PC-3 (cell line): ENCODE measurements at regions not wholly inside any gene's neighbourhood (a gene's known extent, or its start where the extent isn't known, plus 50 kb on each side); places are given as distances from the start of the nearest gene placed in this dataset.

Source experiments
- ATAC-seq: fragments of 200-7000 bp; cut with Tn5 transposase; 2 replicates; pipeline ENCODE4 v1.9.1; 2020; ENCODE audit warnings: mild to moderate bottlenecking, moderate library complexity
- BruUV-seq: library from RNA; stranded (reverse); fragments of 400-500 nt; replicated peaks from 2 replicates; lab custom pipeline; 2021; lab: Mats Ljungman, UMichigan
- CTCF ChIA-PET: fragments of 300-600 bp; sonication (Branson Sonifier 250); formaldehyde crosslinking; loops from one replicate; lab custom pipeline; 2022; ENCODE audit warnings: antibody characterized with exemption; lab: Charles Lee
- POLR2A ChIA-PET: fragments of 300-600 bp; sonication (Branson Sonifier 250); formaldehyde crosslinking; loops from one replicate; lab custom pipeline; 2022; ENCODE audit warnings: antibody characterized with exemption; ENCODE audit not compliant: unreplicated experiment; lab: Charles Lee
- DNase-seq: peaks from one replicate; pipeline ENCODE4 v3.0.0-alpha.2; 2015
- H2AFZ ChIP-seq: fragments of 300-600 bp; sonication (generic); 2 replicates; pipeline ENCODE4 v1.6.0; 2016; ENCODE audit warnings: antibody characterized with exemption, low read length
- H3F3A ChIP-seq: fragments of 300-600 bp; sonication (generic); one replicate; pipeline ENCODE4 v1.6.0; 2017; ENCODE audit warnings: antibody characterized with exemption, low read length, control low read depth, mild to moderate bottlenecking; ENCODE audit not compliant: unreplicated experiment
- H3K27ac ChIP-seq: fragments of 300-600 bp; sonication (generic); 2 replicates; pipeline ENCODE4 v1.5.1; 2016; ENCODE audit warnings: mild to moderate bottlenecking, low read length
- H3K27me3 ChIP-seq: fragments of 300-600 bp; sonication (generic); 2 replicates; pipeline ENCODE4 v1.6.1; 2016; ENCODE audit warnings: low read length, mixed read lengths
- H3K36me3 ChIP-seq: fragments of 300-600 bp; sonication (generic); 2 replicates; pipeline ENCODE4 v1.6.1; 2016; ENCODE audit warnings: low read depth, mixed run types, low read length, mixed read lengths
- H3K4me1 ChIP-seq: fragments of 300-600 bp; sonication (generic); 2 replicates; pipeline ENCODE4 v1.5.1; 2016; ENCODE audit warnings: low read length; ENCODE audit not compliant: insufficient read depth
- H3K4me2 ChIP-seq: fragments of 300-600 bp; sonication (generic); 2 replicates; pipeline ENCODE4 v1.6.0; 2016; ENCODE audit warnings: low read length
- H3K4me3 ChIP-seq: fragments of 300-600 bp; sonication (generic); 2 replicates; pipeline ENCODE4 v1.5.1; 2016; ENCODE audit warnings: mild to moderate bottlenecking, low read length, mixed read lengths
- H3K79me2 ChIP-seq: fragments of 300-600 bp; sonication (generic); 2 replicates; pipeline ENCODE4 v1.6.1; 2017; ENCODE audit warnings: low read length, mixed read lengths
- H3K9ac ChIP-seq: fragments of 300-600 bp; sonication (generic); 2 replicates; pipeline ENCODE4 v1.6.0; 2016; ENCODE audit warnings: mild to moderate bottlenecking, low read length
- H3K9me2 ChIP-seq: fragments of 300-600 bp; sonication (generic); replicated peaks from 2 replicates; pipeline ENCODE4 v1.6.1; 2016; ENCODE audit warnings: mixed run types, low read length, mixed read lengths
- H3K9me3 ChIP-seq: fragments of 300-600 bp; sonication (generic); 2 replicates; pipeline ENCODE4 v1.6.1; 2016; ENCODE audit warnings: low read length, mixed read lengths
- H4K20me1 ChIP-seq: fragments of 300-600 bp; sonication (generic); 2 replicates; pipeline ENCODE4 v1.6.1; 2016; ENCODE audit warnings: low read length, mixed read lengths
- EZH2 ChIP-seq: fragments of 300-600 bp; sonication (generic); IDR thresholded peaks from one replicate; pipeline ENCODE4 v1.6.1; 2017; ENCODE audit warnings: antibody characterized with exemption, mild to moderate bottlenecking, low read length; ENCODE audit not compliant: unreplicated experiment
- EZH2phosphoT487 ChIP-seq: fragments of 300-600 bp; sonication (generic); IDR thresholded peaks from 2 replicates; pipeline ENCODE4 v1.6.1; 2018; ENCODE audit warnings: mild to moderate bottlenecking, antibody characterized with exemption, low read length, borderline replicate concordance
- intact Hi-C: fragments of 100-400 bp; cut with micrococcal nuclease; formaldehyde crosslinking; loops from 2 replicates; pipeline ENCODE4 v1.9.0; 2023
- TF ChIP-seq, protein P1 (sequence below): fragments of 300-600 bp; sonication (generic); conservative IDR thresholded peaks from 2 replicates; pipeline ENCODE4 v1.5.1; 2017; ENCODE audit warnings: antibody characterized with exemption, low read depth, mild to moderate bottlenecking, low read length

DNA sequence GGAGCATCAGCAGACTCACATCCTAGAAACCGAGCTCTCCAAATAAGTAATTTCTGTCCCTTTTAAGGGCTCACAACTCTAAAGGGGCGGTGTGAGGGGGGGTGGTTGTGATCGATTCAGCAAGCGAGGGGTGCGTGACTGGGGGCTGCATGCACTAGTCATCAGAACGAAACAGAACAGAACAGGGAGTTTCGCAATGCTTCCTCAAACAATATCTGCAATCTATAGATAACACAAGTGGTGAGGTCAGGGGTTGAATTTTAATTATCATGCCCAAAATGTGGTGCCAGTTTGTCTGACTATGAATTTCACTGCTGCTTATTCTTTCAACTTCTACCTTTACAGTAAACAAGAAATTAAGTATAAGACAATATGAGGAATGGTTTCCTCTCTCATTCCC is 1003.0 kb upstream of the NCAM2 start:
- intact Hi-C loops: no loop called here
- POLR2A ChIA-PET: no interaction called here
- Histone ChIP-seq H3K9ac (no peak overlapping the region), H3K27ac (no peak overlapping the region), H3K9me3 (no peaks in the 10 kb centered on the region; the same call in 1 of the 2 replicates), H3F3A (no peaks in the 10 kb centered on the region), H4K20me1 (no peaks in the 10 kb centered on the region), H3K27me3 (no peaks in the 10 kb centered on the region), H3K79me2 (no peaks in the 10 kb centered on the region), H2AFZ (no peak overlapping the region), H3K4me3 (no peak overlapping the region), H3K36me3 (no peaks in the 10 kb centered on the region), H3K4me1 (no peaks in the 10 kb centered on the region), H3K9me2 (no peaks in the 10 kb centered on the region), H3K4me2 (no peak overlapping the region)
- CTCF ChIA-PET: no interaction called here
- ATAC-seq: no peak
- no peak for DNase-seq
- TF ChIP-seq, protein P1, sequence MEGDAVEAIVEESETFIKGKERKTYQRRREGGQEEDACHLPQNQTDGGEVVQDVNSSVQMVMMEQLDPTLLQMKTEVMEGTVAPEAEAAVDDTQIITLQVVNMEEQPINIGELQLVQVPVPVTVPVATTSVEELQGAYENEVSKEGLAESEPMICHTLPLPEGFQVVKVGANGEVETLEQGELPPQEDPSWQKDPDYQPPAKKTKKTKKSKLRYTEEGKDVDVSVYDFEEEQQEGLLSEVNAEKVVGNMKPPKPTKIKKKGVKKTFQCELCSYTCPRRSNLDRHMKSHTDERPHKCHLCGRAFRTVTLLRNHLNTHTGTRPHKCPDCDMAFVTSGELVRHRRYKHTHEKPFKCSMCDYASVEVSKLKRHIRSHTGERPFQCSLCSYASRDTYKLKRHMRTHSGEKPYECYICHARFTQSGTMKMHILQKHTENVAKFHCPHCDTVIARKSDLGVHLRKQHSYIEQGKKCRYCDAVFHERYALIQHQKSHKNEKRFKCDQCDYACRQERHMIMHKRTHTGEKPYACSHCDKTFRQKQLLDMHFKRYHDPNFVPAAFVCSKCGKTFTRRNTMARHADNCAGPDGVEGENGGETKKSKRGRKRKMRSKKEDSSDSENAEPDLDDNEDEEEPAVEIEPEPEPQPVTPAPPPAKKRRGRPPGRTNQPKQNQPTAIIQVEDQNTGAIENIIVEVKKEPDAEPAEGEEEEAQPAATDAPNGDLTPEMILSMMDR: no peak
- TF ChIP-seq EZH2: no peak
- no peak for TF ChIP-seq EZH2phosphoT487
- no TSS peak for BruUV-seq

DNA sequence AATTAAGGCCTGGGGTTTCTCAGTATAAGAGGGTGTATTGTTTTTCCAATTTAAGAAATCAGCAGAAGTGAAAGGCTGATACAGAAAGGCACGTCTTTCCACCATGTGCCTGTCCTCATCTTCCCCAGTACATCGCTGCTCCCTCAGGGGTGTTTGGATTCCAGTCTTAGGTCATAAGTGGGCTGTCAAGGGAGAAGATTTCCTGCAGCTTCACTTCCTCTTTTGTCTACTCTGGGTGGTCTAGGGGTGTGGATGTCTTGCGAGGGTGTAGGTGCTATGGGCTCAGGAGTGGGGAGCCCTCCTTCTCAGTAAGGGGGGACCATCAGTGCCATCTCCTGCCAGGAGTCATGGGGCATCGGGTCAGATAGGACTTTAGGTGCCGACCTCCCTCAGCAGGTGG is 999.8 kb upstream of the NCAM2 start:
- ChIA-PET POLR2A (no interaction called here), CTCF (no interaction called here)
- DNase-seq: no peak
- Histone ChIP-seq H2AFZ (no peak overlapping the region), H3K27me3 (no peaks in the 10 kb centered on the region), H3K9me2 (no peaks in the 10 kb centered on the region), H3K9me3 (no peaks in the 10 kb centered on the region; the same call in 1 of the 2 replicates), H3F3A (no peaks in the 10 kb centered on the region), H3K79me2 (no peaks in the 10 kb centered on the region), H3K4me3 (no peak overlapping the region), H4K20me1 (no peaks in the 10 kb centered on the region), H3K4me2 (no peak overlapping the region), H3K36me3 (no peaks in the 10 kb centered on the region), H3K9ac (no peak overlapping the region), H3K27ac (no peak overlapping the region), H3K4me1 (no peaks in the 10 kb centered on the region)
- intact Hi-C loops: no loop called here
- no TSS peak for BruUV-seq
- ATAC-seq: no peak
- TF ChIP-seq, protein P1: no peak
- TF ChIP-seq EZH2 (no peak), EZH2phosphoT487 (no peak)

DNA sequence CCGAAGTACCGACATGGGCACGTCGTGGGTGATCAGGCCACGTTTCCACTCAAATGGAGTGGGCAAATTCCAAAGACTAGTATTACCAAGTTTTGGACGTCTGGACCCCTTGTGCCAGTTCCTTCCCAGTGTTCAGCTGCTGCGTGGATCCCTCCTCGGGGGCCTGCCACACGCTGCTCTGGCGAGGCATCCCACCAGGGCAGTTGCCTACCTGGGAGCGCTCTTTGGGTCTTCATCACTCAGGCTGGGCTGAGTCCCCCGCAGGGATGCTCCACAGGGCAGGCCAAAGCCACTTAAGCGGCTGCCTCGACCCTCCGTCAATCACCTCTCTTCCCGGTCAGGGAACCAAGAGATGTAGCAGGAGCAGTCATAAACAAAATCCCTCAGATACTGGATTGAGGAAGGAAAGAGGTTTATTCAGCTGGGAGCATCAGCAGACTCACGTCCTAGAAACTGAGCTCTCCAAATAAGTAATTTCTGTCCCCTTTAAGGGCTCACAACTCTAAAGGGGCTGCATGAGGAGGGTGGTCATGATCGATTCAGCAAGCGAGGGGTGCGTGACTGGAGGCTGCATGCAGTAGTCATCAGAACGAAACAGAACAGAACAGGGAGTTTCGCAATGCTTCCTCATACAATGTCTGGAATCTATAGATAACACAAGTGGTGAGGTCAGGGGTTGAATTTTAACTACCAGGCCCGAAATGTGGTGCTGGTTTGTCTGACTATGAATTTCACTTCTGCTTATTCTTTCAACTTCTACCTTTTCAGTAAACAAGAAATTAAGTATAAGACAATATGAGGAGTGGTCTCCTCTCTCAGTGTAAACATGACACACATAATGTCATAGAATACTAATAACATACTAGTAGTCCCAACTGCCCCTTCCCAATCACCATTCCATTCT is 998.6 kb upstream of the NCAM2 start:
- BruUV-seq: no TSS peak
- POLR2A ChIA-PET: no interaction called here
- H3K4me2 ChIP-seq: no peak overlapping the region
- no peak for DNase-seq
- H3K9me2 ChIP-seq: no peaks in the 10 kb centered on the region
- no peak overlapping the region for H3K27ac ChIP-seq
- H3K4me1 ChIP-seq: no peaks in the 10 kb centered on the region
- no peaks in the 10 kb centered on the region for H4K20me1 ChIP-seq
- H2AFZ ChIP-seq: no peak overlapping the region
- no peaks in the 10 kb centered on the region for H3F3A ChIP-seq
- H3K9ac ChIP-seq: no peak overlapping the region
- no peak overlapping the region for H3K4me3 ChIP-seq
- CTCF ChIA-PET: no interaction called here
- H3K27me3 ChIP-seq: no peaks in the 10 kb centered on the region
- H3K36me3 ChIP-seq: no peaks in the 10 kb centered on the region
- ATAC-seq: no peak
- H3K79me2 ChIP-seq: no peaks in the 10 kb centered on the region
- H3K9me3 ChIP-seq: no peaks in the 10 kb centered on the region; the same call in 1 of the 2 replicates
- intact Hi-C loops: no loop called here
- TF ChIP-seq EZH2phosphoT487 (no peak), EZH2 (no peak)
- TF ChIP-seq, protein P1: no peak
